Cerebellar cortex (tissue), 1 donor: ENCODE measurements at regions not wholly inside any gene's neighbourhood (a gene's known extent, or its start where the extent isn't known, plus 50 kb on each side); places are given as distances from the start of the nearest gene placed in this dataset.

Source experiments
- DNase-seq: peaks from one replicate; pipeline ENCODE4 v3.0.0-alpha.2; 2015; ENCODE audit warnings: low spot score

DNA sequence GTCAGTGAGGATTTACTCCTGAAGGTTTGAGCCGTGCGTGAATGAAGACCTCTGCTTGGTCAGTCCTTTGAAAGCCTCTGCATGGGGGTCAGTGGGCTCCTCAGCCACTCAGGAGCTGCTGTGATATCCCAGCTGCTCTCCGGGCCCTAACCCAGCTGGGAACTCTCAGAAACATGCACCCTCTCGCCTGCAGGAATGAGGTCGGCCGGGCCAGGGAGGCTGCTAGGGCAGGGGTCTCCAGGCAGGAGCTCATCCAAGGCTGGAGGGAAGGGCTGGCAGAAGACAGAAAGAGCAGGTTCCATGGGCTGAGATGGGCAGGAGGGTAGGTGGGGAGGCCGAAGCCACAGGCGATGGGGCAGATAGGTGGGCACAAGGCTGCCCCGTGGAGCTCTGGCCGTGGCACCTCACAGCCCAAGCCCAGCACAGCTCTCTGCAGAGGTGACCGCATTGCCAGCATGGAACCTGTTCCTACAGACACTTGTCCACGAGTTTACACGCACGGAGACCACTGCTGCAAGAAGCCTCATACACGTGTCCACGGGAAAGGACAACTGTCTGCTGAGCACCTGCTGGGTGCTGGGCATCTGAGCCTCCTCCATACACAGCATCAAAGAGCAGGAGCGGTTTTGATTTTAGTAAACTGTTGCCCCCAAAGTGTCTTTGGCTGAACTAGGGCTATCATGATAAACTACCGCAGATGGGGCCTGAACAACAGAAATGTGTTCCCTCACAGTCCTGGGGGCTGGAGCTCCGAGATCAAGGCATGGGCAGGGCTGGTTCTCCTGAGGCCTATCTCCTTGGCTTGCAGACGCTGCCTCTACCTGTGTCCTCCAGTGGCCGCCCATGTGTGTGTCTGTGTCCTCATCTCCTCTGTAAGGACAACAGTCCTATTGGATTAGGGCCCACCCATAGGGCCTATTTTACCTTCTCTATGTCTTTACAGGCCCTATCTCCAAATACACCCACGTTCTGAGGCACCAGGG, 85.2 kb upstream of the ADAMTS2 start:
- DNase-seq: no peak

DNA sequence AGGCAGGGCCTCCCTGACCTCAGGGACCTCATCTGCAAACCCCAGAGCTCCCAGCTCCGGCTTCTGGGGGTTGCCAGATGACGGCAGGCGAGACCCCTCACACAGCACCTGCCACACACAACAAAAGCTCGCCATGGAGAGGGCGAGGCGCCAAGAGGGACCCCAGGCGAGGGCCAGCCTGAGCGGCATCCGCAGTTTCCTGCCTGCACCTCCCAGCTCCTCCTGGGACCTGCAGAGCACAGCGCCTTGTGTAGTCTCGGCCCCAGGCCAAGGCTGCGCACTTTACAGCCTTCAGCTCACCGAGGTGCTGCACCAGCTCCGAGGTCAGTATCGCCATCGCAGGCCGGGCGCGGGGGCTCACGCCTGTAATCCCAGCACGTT, 82.4 kb upstream of the ADAMTS2 start:
- DNase-seq: no peak

DNA sequence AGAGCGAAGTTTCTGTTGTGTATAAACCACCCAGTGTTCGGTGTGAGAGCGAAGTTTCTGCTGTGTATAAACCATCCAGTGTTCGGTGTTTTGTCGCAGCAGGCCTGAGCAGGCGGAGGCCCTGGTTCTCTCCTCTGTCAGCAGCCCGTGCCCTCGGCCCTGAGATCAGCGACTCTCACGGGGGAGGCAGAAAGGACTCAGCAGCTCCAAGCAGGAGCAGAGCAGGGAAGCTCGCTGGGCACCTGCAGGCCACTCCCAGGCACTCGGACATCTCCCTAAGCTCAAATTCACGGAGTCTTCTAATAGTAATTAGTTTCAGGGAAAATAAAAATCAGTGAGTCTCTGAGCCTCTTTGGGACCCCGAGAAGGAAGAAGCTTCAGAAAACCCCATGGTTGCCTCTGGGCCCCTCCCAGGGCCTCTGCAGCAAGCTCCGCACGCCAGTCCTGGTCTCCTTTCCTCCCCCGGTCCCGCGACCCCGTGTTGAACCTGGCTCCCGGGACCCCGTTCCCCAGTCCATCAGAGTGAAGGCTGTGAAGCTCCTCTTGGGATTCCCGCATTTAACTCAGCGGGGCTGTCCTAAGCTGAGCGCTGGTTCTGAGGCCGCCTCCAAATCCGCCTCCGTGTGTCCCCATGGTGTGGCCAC, 81.9 kb upstream of the ADAMTS2 start:
- DNase-seq: no peak

DNA sequence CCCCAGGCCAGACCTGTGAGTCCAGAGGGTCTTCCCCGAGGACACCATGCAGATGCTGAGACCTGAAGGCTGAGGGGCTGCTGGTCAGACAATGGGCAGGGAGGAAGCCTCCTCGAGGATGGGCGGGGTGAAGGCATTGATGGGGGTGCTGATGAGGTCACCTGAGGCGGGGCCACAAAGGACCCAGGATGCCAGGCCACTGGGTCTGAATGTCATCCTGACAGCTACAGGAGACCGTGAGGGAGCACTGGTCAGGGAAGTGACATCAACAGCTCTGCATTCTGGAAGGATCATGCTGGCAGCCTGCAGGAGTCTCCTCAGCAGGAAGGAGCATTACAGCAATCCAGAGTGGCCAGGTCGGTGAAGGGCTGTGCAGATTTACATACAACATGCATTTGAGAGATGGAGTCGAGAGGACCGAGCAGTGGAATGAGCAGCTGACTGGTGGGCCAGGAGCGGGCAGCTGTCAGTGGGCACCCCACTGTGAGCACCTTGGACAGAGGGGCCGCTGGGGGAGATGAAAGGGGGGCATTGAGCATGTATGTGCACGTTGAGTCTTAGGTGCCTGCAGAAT, 77.7 kb upstream of the ADAMTS2 start:
- no peak for DNase-seq

DNA sequence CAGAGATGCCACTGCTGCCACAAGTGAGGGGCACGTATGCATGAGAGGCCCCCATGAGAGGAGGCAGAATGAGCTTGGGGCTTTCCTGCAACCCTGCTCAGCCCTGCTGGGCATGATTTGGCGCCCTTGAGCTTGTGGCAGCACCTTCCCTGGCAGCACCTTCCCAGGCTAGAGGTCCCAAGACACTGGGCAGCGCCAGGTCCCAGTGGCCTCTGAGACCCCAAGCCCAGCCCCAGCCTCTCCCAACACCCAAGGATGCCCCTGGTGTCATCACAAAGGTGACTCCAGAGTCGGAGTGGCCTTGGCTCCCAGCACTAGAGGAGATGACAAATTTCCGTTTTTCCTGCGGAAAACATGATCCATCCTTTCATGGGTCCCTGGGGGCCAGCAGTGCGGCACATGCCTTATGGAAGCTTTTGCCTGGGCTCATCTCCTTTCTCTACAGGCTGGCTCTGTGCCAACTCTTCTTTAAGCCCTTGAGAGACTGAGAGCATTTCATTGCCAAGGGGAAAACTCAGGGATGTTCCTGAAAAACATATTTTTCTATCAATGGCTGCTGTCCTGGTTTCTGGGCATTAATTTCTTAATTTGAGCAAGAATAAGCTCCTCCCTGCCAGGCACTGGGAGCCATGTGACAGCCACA, 77.1 kb upstream of the ADAMTS2 start:
- DNase-seq: no peak

DNA sequence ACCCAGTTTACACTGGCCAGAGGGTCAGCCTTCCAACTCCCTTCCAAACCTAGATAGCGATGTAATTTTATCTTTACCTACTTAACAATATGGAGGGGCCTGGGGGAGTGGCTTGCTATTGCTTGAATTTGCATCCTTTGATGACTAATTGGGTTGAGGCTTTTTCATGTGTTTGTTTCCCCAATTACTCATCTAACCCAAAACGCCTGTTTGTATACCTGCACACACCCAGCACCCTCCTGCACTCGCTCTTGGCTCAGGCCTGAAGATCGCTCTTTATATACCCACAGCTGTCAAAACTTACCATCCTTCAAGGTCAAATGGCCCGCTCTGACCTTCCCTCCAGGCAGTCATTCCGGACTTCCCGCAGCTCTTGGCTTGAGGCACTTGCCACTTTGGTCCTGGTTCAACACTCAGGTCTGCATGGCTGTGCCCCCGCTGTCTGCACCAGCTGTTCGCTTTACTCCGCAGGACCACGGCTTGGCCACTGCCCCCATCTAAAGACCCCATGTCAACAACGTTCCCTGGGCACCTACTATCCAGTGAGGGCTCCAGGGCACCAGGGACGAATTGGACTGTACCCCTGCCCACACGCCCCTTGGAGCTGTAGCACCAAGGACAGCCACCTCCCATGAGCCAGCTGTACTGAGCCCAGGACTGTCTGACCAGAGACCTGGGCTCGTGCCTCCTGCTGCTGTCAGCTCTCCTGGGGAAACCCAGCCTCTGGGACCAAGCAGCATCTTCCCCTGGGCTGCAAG, 76.1 kb upstream of the ADAMTS2 start:
- DNase-seq: no peak

DNA sequence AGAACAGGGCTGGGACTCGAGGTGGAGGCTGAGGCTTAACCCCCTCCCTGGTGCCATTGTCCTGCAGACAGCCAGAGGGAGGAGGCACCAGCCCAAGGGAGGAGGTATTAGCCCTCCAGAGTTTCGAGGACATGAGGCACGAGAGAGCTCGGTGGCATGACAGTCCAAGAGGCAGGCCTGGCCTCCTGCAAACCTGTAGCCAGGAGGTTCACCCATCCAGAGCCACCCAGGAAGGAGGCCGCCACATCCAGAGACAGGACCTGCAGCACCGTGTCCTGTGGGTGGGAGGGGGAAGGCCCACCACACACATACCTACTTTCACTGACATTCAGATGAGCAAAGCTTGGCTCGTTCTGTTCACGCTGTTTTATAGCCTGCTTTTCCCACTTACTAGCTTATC, 75.2 kb upstream of the ADAMTS2 start:
- DNase-seq: no peak

DNA sequence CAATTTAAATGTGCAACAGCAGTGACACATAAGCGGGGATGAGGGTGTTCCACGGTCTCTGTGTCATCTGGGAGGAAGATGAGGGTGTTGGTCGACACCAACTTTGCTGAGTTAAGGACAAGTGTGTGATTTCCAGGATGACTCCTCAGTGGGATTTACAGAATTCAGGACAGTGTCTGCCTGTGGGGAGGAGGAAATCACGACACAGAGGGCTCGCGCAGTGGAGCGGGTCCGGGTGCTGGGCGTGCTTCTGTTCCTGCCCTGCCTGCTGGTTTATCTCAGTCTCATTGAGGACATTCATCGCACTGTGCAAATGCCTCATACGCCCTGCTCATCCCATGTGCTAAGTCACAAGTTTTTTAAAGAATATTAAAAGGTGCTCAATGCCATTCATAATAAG, 73.7 kb upstream of the ADAMTS2 start:
- DNase-seq: no peak

DNA sequence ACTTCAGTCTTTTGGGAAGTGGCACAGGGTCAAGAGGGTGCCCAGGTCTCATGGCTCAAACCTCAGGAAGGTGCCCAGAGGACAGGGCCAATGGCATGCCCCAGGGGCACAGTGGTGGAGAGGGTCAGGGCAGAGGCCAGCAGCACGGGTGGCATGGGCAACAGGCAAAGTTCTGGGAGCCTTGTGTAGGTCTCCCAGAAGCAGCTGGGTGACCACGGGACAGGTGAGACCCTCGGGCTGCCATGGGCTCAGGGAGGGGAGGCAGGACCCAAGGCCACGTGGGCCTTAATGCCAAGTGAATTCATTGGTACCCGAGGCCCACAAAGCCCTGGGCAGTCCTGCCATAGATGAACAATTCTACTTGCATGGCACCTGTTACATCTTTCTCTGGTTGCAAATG, 72.4 kb upstream of the ADAMTS2 start:
- DNase-seq: no peak

DNA sequence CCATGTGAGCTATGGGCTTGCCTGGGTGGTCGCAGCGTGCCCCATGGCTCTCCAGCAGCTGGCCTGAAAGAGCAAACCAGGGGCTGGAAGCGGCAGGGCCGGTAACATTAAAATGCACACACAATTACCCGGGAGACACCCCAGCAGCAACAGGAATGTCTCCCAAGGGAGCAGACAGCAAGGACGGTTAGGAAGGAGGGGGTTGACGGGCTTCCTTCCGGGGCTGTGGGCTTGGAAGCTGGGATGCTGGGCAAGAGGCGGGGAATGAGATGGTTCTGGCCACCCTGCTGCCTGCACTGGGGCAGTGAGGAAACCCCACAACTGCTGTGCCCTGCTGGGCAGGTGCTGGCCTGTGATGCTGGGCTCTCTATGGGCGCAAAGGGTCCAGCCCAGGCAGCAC, 71.8 kb upstream of the ADAMTS2 start:
- no peak for DNase-seq

DNA sequence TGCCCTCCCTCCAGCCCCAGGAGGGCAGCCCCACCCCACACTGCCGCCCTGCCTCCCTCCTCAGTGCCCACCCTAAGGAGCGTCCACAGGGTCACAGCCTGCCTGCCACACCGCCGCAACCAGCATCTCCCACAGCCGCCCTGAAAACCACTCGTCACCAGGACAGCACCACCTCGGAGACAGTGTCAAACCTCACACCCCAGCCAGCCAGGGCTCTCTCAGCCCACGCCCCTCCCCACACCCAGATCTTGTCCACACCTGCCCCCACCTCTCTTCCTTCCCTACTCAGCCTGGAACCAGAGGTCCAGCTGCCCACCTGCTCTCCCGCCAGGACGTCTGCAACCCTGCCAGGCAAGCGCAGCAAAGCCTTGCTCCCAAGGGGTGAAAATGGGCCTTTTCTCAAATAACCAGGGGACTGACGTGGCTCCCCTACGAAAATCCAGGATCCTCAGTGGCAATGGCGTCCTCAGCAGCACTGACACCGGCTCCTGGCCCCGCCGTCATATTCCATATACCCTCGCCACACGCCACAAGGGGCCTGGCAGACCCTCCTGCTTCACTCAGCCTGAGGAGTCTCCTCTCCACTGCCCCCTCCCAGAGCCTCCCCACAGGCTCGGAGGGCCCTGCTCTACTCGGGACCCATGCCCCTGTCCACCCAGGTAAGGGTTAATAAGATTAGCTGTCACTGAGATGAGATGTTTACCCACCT, 71.0 kb upstream of the ADAMTS2 start:
- DNase-seq: no peak

DNA sequence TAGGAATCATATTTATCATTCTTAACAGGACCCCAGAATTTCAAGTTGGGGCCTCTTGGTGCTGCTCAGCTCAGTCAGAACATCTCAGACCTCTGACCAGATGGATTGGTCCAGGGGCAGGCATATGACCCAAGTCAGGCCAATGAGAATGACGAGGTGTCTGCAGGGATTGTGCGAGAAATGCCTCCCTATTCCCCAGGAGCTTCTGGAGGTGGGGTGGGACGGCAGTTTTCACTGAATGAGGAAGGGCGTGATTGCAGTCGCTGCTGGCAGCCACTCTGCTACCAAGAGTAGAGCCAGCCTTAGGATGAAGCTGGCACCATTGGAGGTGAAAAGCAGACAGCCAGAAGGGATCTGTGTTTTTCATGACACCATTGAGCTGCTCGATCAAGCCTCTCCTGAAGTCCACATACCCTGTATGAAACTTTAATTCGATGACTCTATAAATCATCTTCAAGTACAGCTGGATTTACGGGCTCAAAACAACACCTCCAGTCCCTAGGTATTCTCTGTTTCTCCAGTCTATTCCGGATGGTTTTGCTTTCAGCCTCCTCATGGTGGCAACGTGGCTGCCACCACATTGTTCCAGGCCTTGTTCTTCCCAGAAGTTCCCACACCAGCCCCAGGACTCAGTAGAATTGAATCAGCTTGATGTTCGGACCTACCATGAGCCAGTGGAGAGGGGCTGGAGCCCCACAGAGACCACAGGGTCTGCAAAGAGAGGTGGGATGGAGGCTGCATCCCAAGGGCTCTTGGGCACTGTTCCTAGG, 70.2 kb upstream of the ADAMTS2 start:
- DNase-seq: no peak

DNA sequence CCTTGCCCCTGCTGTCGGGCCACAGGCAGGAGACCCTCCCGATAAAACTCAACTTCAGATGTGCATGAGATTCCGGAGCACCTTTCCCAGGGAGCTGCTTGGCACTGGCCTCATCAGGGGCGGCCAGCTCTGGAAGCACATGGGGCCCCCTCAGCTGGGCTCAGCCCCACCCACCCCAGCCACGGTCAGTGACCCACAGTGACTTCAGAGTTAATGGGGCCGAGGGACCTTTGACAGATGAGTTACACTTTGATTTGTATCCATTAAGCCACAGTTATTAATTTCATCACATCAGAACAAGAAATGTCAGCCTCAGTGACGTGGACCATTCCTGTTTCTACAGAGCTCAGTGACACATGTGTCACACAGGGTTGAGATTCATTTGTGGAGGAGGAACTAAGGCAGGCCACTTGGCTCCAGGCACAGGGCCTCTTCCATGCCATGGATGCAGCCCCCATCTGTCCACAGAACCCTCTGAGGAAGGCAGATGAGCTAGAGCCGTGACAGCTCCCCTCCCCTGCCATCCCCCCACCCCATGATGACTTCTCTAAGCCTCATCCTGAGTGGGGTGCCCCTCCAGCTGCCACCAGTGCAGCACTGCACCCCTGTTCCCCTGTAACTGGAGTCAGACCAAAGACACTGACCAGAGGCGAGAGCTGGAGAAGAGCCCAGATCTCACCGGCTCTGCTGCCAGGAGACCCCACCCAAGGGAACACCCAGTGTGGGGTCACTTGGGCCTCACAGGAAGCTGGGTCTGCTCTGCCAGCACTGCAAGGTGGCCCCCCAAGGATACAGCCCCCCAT, 69.4 kb upstream of the ADAMTS2 start:
- DNase-seq: no peak

DNA sequence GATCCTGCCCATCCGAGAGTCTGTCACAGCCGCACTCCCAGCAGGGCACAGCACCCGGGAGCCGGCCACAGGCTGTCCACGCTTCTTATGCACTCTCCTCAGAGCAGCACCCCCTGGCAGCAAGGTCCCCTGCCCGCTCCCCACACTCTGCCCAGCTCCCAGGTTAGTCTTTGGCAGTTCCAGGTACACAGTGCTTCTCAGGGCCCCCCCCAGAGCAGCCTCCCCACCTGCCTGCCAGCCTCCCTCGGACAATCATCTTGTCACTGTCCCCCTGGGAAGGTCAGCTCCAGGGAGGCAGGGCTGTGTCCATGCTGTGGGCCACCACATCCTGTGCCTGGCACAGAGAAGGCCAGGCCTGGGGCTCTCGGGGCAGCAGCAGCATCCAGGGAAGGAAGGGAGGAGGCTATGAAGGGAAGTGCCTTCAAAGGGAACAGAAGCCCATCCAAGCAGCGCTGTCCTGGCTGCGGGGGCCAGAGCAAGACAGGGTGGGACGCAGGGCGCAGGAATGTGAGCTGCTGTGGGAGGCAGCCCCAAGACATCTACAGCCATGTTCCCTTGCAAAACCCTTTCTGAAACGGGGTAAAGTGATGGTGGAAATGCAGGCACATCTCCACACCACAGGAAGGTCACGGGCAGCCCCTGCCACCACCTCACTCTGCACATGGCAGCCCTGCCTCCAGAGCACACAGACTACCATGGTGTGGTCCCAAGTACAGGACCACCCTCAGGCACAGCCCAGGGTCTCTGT, 68.6 kb upstream of the ADAMTS2 start:
- no peak for DNase-seq

DNA sequence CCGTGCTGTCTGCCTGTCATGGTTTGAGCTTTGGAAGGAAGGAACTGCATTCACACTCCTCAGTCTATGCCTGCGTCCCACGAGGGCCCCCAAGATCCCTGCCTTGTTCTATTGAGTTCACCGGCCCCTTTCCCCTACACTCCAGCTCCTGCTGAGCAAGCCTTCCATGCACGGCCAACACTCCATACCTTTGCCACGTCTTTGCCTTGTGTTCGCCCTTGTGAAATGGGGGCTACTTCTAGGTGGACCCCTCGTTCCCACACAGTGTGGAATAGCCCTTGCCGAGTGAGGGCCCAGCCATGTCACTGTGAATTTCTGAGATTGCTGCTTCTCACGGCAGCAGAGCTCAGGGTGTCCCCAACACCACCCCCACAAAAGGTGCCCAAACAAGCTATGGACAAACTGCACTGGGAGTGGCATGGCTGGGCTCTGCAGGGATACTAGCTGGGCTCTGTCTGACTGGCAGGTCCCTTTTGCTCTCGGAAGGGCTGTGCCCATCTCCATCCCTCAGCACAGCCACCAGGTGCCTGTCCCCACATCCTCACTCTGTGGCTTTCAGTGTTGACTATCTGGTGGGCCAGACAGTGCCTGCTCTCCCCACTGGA, 67.9 kb upstream of the ADAMTS2 start:
- DNase-seq: no peak

DNA sequence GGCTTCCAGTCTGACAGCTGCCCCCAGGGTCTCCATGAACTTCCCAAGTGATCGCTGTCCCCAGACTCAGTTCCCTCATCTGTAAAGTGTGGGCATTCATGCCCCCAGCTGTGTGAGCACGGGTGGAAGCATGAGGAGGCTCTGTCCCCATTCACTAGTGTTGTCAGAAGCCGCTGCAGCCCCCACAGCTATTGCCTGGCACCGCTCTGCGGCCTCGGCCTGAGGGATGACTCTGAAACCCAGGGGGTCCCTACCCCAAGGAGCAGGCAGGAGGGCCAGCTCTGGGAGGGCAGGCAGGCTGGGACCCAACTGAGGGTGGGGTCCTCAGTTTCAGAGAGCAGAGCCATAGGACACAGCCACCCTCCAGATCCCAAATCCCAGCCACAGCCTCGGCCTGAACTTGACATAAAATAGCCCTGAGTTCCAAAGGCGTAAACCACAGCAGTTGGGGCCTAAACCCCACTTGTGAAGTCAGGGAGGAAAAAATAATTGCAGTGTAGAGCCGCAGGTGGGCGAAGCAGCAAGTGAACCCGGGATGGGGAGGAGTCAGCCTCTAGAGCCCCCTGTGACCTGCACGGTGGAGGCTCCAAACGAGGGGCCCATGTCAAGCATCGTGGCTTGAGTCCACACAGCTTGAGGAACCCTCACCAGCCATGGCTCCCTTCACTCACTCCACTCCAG, 66.0 kb upstream of the ADAMTS2 start:
- DNase-seq: no peak

DNA sequence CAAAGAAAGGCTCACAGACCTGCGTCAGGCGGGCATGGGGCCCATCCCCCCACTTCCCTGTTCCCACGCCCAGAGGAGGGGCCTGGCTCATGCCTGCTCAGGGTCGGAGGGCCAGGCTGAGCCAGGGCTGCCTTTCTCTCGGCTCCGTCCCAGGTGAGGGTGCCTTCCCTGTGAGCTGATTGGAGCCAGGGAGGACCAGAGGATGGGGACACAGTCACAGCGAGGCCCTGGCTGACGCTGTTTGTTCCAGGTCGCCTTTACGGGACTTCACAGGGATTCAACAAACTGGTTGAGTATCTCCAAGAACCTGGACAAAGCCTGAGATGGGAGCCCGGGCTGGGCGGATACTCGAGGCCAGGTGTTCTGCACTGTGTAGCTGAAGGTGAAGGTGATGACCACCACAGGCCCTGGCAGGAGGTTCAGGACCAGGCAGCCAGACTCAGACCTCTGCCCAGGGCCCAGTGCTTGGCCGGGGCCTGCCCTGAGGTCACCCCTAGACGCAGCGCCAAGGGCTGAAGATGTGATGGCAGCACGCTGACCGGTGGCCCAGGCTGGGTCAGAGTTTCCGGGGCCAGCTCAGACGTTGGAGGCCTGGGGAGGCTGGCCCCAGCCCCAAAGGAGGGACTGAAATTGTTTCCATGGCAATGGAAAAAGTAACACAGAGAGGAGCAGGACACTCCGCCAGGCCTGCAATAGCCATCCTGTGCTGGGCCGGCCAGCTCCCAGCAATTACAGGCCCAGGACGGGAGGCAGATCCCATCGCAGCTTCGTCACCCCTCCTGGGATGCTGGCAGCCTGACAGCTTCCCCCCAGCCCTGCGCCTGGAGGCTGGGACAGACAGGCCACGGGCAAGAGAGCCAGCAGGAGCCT, 65.3 kb upstream of the ADAMTS2 start:
- DNase-seq: no peak
